ENCODE measurements at regions not wholly inside any gene's neighbourhood (a gene's known extent, or its start where the extent isn't known, plus 50 kb on each side); places are given as distances from the start of the nearest gene placed in this dataset.

GRCh38 chr3:127423856-127424765 is 136.3 kb upstream of the PRR20G start:
- H3K36me3 ChIP-seq (ENCODE audit: control insufficient read depth in 1 of 2, insufficient read depth in 2 of 2, low read length in 2 of 2), result no peaks in the 10 kb centered on the region
- no peak overlapping the region for H3K4me2 ChIP-seq (ENCODE audit: low read length)
- H4K20me1 ChIP-seq (ENCODE audit: insufficient read depth), result no peaks in the 10 kb centered on the region
- peaks cover 9% of the 10 kb centered on the region; the same call in 1 of the 2 replicates for H3K27me3 ChIP-seq (ENCODE audit: insufficient read depth, low read length)
- RAD21 ChIA-PET (ENCODE audit: low non-redundant PET in 1 of 2, low total read pairs in 2 of 2, uncharacterized antibody in 2 of 2, unreplicated experiment in 2 of 2), result no interaction called here
- H3K79me2 ChIP-seq (ENCODE audit: insufficient read depth, low read length), result no peaks in the 10 kb centered on the region
- CTCF ChIA-PET, result no interaction called here
- no peak overlapping the region for H2AFZ ChIP-seq (ENCODE audit: low read depth, low read length, poor library complexity, severe bottlenecking)
- H3K9me2 ChIP-seq (ENCODE audit: insufficient read depth), result no peaks in the 10 kb centered on the region
- H3K4me1 ChIP-seq (ENCODE audit: control insufficient read depth in 1 of 2, insufficient read depth in 2 of 2, low read length in 2 of 2), result peaks cover 0 to 5% of the 10 kb centered on the region in 2 experiments; a peak in 2 of 4 replicates
- H3K9me3 ChIP-seq (ENCODE audit: control insufficient read depth in 1 of 2, insufficient read depth in 1 of 2, low read depth in 1 of 2, low read length in 2 of 2), result no peaks in the 10 kb centered on the region
- TF ChIP-seq ELF1 (IDR thresholded peaks at IDR 0.05; ENCODE audit: borderline replicate concordance, low read depth), result no peak
- no peak for TF ChIP-seq ZNF274 (IDR thresholded peaks at IDR 0.05; ENCODE audit: low read depth, low read length)
- no peak for TF ChIP-seq EZH2phosphoT487 (IDR thresholded peaks at IDR 0.05; ENCODE audit: borderline replicate concordance)
- TF ChIP-seq SIN3A (IDR thresholded peaks at IDR 0.05; ENCODE audit: low read depth), result no peak
- no peak for TF ChIP-seq ZFX (IDR thresholded peaks at IDR 0.05)
- TF ChIP-seq ATF3 (IDR thresholded peaks at IDR 0.05), result no peak
- no peak for TF ChIP-seq SRF (IDR thresholded peaks at IDR 0.05; ENCODE audit: low read depth)
- H3K9ac ChIP-seq (ENCODE audit: low read length), result no peak overlapping the region
- no TSS peak for BruUV-seq (replicated peaks)
- POLR2A ChIA-PET, result no interaction called here
- DNase-seq (ENCODE audit: low read depth, low spot score), result no peak
- intact Hi-C loops (cut with micrococcal nuclease), result no loop called here
- no peak for ATAC-seq
- no peak overlapping the region for H3K4me3 ChIP-seq (replicated peaks in 1 of 2; ENCODE audit: low read depth in 1 of 2, low read length in 2 of 2)
- H3K27ac ChIP-seq (ENCODE audit: low read depth, low read length), result no peak overlapping the region

GRCh38 chr3:127422663-127423375 is 135.0 kb upstream of the PRR20G start:
- DNase-seq (ENCODE audit: low read depth, low spot score), result no peak
- RAD21 ChIA-PET (ENCODE audit: low non-redundant PET in 1 of 2, low total read pairs in 2 of 2, uncharacterized antibody in 2 of 2, unreplicated experiment in 2 of 2), result no interaction called here
- Histone ChIP-seq H2AFZ (ENCODE audit: low read depth, low read length, poor library complexity, severe bottlenecking) (no peak overlapping the region), H3K79me2 (ENCODE audit: insufficient read depth, low read length) (no peaks in the 10 kb centered on the region), H3K9me2 (ENCODE audit: insufficient read depth) (no peaks in the 10 kb centered on the region), H3K27me3 (ENCODE audit: insufficient read depth, low read length) (peaks cover 12% of the 10 kb centered on the region; the same call in 1 of the 2 replicates), H3K9ac (ENCODE audit: low read length) (no peak overlapping the region), H3K4me2 (ENCODE audit: low read length) (no peak overlapping the region), H3K27ac (ENCODE audit: low read depth, low read length) (no peak overlapping the region), H3K36me3 (ENCODE audit: control insufficient read depth in 1 of 2, insufficient read depth in 2 of 2, low read length in 2 of 2) (no peaks in the 10 kb centered on the region), H3K9me3 (ENCODE audit: control insufficient read depth in 1 of 2, insufficient read depth in 1 of 2, low read depth in 1 of 2, low read length in 2 of 2) (no peaks in the 10 kb centered on the region), H3K4me1 (ENCODE audit: control insufficient read depth in 1 of 2, insufficient read depth in 2 of 2, low read length in 2 of 2) (no peaks in the 10 kb centered on the region), H3K4me3 (replicated peaks in 1 of 2; ENCODE audit: low read depth in 1 of 2, low read length in 2 of 2) (no peak overlapping the region), H4K20me1 (ENCODE audit: insufficient read depth) (no peaks in the 10 kb centered on the region)
- POLR2A ChIA-PET, result no interaction called here
- no peak for ATAC-seq
- intact Hi-C loops (cut with micrococcal nuclease), result no loop called here
- CTCF ChIA-PET, result no interaction called here
- TF ChIP-seq SIN3A (IDR thresholded peaks at IDR 0.05; ENCODE audit: low read depth), result no peak
- no peak for TF ChIP-seq ELF1 (IDR thresholded peaks at IDR 0.05; ENCODE audit: borderline replicate concordance, low read depth)
- no peak for TF ChIP-seq POLR2A (IDR thresholded peaks at IDR 0.05; ENCODE audit: borderline replicate concordance, extremely low read depth, insufficient read depth, insufficient read length)
- TF ChIP-seq SRF (IDR thresholded peaks at IDR 0.05; ENCODE audit: low read depth), result no peak
- no peak for TF ChIP-seq EGR1 (IDR thresholded peaks at IDR 0.05; ENCODE audit: low read depth)
- TF ChIP-seq CBX3 (IDR thresholded peaks at IDR 0.05; ENCODE audit: low read depth), result no peak
- TF ChIP-seq ZBTB33 (IDR thresholded peaks at IDR 0.05; ENCODE audit: extremely low read depth, insufficient replicate concordance, low read length), result no peak
- no peak for TF ChIP-seq RAD21 (IDR thresholded peaks at IDR 0.05; ENCODE audit: low read depth)
- TF ChIP-seq FOSL1 (IDR thresholded peaks at IDR 0.05; ENCODE audit: low read depth), result no peak
- no peak for TF ChIP-seq EZH2 (IDR thresholded peaks at IDR 0.05)
- no peak for TF ChIP-seq SP1 (IDR thresholded peaks at IDR 0.05; ENCODE audit: low read depth)
- TF ChIP-seq YY1 (IDR thresholded peaks at IDR 0.05; ENCODE audit: extremely low read depth, insufficient replicate concordance, low read depth, low read length), result no peak
- TF ChIP-seq CEBPB (IDR thresholded peaks at IDR 0.05; ENCODE audit: low read depth), result no peak
- TF ChIP-seq ATF3 (IDR thresholded peaks at IDR 0.05), result no peak
- no TSS peak for BruUV-seq (replicated peaks)

Measured in HCT116 (cell line).